ENCODE measurements at regions not wholly inside any gene's neighbourhood (a gene's known extent, or its start where the extent isn't known, plus 50 kb on each side); places are given as distances from the start of the nearest gene placed in this dataset.

- FAIRE-seq = no peak
- no peak for DNase-seq (ENCODE audit: insufficient read length, low spot score)
Observed at GRCh38 chr11:23022854-23023253, 162.6 kb upstream of the CCDC179 start.

GRCh38 chr11:23023319-23023718, 163.0 kb upstream of the CCDC179 start:
- FAIRE-seq (no peak), DNase-seq (ENCODE audit: insufficient read length, low spot score) (no peak)

- DNase-seq (ENCODE audit: insufficient read length, low spot score) (no peak), FAIRE-seq (no peak)
Observed at GRCh38 chr11:23041001-23041503, 180.8 kb upstream of the CCDC179 start.

GRCh38 chr11:23058656-23059055, 198.4 kb upstream of the CCDC179 start:
- no peak for DNase-seq (ENCODE audit: insufficient read length, low spot score)
- FAIRE-seq = no peak

- DNase-seq (ENCODE audit: insufficient read length, low spot score) = no peak
- FAIRE-seq = no peak
Observed at GRCh38 chr11:23063276-23063675, 203.0 kb upstream of the CCDC179 start.

GRCh38 chr11:23078289-23078971, 218.2 kb upstream of the CCDC179 start:
- no peak for DNase-seq (ENCODE audit: insufficient read length, low spot score)
- FAIRE-seq = no peak

- DNase-seq (ENCODE audit: insufficient read length, low spot score) (no peak), FAIRE-seq (no peak)
Observed at GRCh38 chr11:23079382-23079813, 219.1 kb upstream of the CCDC179 start.

GRCh38 chr11:23087407-23087806, 227.1 kb upstream of the CCDC179 start:
- FAIRE-seq (no peak), DNase-seq (ENCODE audit: insufficient read length, low spot score) (no peak)

GRCh38 chr11:23090659-23091058, 230.4 kb upstream of the CCDC179 start:
- no peak for DNase-seq (ENCODE audit: insufficient read length, low spot score)
- no peak for FAIRE-seq

- no peak for DNase-seq (ENCODE audit: insufficient read length, low spot score)
- no peak for FAIRE-seq
Observed at GRCh38 chr11:23095650-23096189, 235.4 kb upstream of the CCDC179 start.

GRCh38 chr11:23097891-23098290, 237.6 kb upstream of the CCDC179 start:
- FAIRE-seq = no peak

GRCh38 chr11:23099256-23099655, 239.0 kb upstream of the CCDC179 start:
- FAIRE-seq = no peak
- no peak for DNase-seq (ENCODE audit: insufficient read length, low spot score)

More at GRCh38 chr11:23097891-23098290, 237.6 kb upstream of the CCDC179 start:
- no peak for DNase-seq (ENCODE audit: insufficient read length, low spot score)

- FAIRE-seq (no peak), DNase-seq (ENCODE audit: insufficient read length, low spot score) (no peak)
Observed at GRCh38 chr11:23100726-23101125, 240.5 kb upstream of the CCDC179 start.

GRCh38 chr11:23103416-23103815, 243.1 kb upstream of the CCDC179 start:
- DNase-seq (ENCODE audit: insufficient read length, low spot score) (no peak), FAIRE-seq (no peak)

GRCh38 chr11:23111527-23111926, 251.3 kb upstream of the CCDC179 start:
- DNase-seq (ENCODE audit: insufficient read length, low spot score) = no peak
- FAIRE-seq = no peak

GRCh38 chr11:23112390-23112789, 252.1 kb upstream of the CCDC179 start:
- FAIRE-seq (no peak), DNase-seq (ENCODE audit: insufficient read length, low spot score) (no peak)

- FAIRE-seq = no peak
- DNase-seq (ENCODE audit: insufficient read length, low spot score) = peak; percentile 35
Observed at GRCh38 chr11:23112987-23113886, 253.0 kb upstream of the CCDC179 start.

GRCh38 chr11:23113887-23114216, 253.6 kb upstream of the CCDC179 start:
- no peak for FAIRE-seq

GRCh38 chr11:23123753-23124152, 263.5 kb upstream of the CCDC179 start:
- DNase-seq (ENCODE audit: insufficient read length, low spot score) (peak; percentile 49), FAIRE-seq (no peak)

More at GRCh38 chr11:23113887-23114216, 253.6 kb upstream of the CCDC179 start:
- no peak for DNase-seq (ENCODE audit: insufficient read length, low spot score)

- FAIRE-seq (no peak), DNase-seq (ENCODE audit: insufficient read length, low spot score) (no peak)
Observed at GRCh38 chr11:23124249-23124648, 264.0 kb upstream of the CCDC179 start.

GRCh38 chr11:23124996-23125395, 264.7 kb upstream of the CCDC179 start:
- no peak for DNase-seq (ENCODE audit: insufficient read length, low spot score)
- FAIRE-seq = no peak
